WTC11 (cell line): ENCODE measurements at regions not wholly inside any gene's neighbourhood (a gene's known extent, or its start where the extent isn't known, plus 50 kb on each side); places are given as distances from the start of the nearest gene placed in this dataset.
A peak's percentile ranks its signal among the peaks of the same experiment; 100 is the strongest.

Experiments used
- ATAC-seq: fragments of 200-7000 bp; cut with Tn5 transposase; 2 replicates; pipeline ENCODE4 v1.10.0; 2021; ENCODE audit warnings: mild to moderate bottlenecking, moderate library complexity
- CTCF ChIA-PET: fragments of 300-600 bp; sonication (Branson Sonifier 250); formaldehyde crosslinking; loops from one replicate; lab custom pipeline; 2021; ENCODE audit warnings: antibody characterized with exemption; lab: Charles Lee
- POLR2A ChIA-PET: fragments of 350-600 bp; sonication (Branson Sonifier 250); formaldehyde crosslinking; loops from one replicate; lab custom pipeline; 2021; ENCODE audit warnings: antibody characterized with exemption; lab: Charles Lee
- DNase-seq: peaks from one replicate; pipeline ENCODE4 v3.0.0; 2021; ENCODE audit warnings: low spot score
- H3K27ac Mint-ChIP-seq: 2 replicates; pipeline ENCODE4 v1.8.0; 2021; ENCODE audit warnings: mixed read lengths
- H3K27me3 Mint-ChIP-seq: 2 replicates; pipeline ENCODE4 v1.8.0; 2021; ENCODE audit warnings: low read depth, mild to moderate bottlenecking, moderate library complexity, mixed read lengths
- H3K36me3 Mint-ChIP-seq: 2 replicates; pipeline ENCODE4 v1.8.0; 2021; ENCODE audit warnings: mixed read lengths
- H3K4me1 Mint-ChIP-seq: 2 replicates; pipeline ENCODE4 v1.8.0; 2022; ENCODE audit warnings: mixed read lengths
- H3K4me3 Mint-ChIP-seq: 2 replicates; pipeline ENCODE4 v1.8.0; 2021; ENCODE audit warnings: mild to moderate bottlenecking, moderate library complexity, mixed read lengths
- H3K9me3 Mint-ChIP-seq: 2 replicates; pipeline ENCODE4 v1.8.0; 2021; ENCODE audit warnings: mixed read lengths
- EMX1 ChIP-seq: fragments of 250-450 bp; sonication (Bioruptor Pico); IDR thresholded peaks from 2 replicates; pipeline ENCODE4 v1.8.0; 2021; ENCODE audit warnings: mild to moderate bottlenecking
- FOXP1 ChIP-seq: sonication (generic); formaldehyde crosslinking; IDR thresholded peaks from 2 replicates; pipeline ENCODE4 v1.8.0; 2022; ENCODE audit warnings: missing genetic modification reagents, mild to moderate bottlenecking, moderate library complexity, borderline replicate concordance
- GRHL2 ChIP-seq: fragments of 250-450 bp; sonication (Bioruptor Pico); IDR thresholded peaks from 2 replicates; pipeline ENCODE4 v1.8.0; 2022; ENCODE audit warnings: mild to moderate bottlenecking, moderate library complexity; ENCODE audit not compliant: insufficient replicate concordance, severe bottlenecking
- GTF2I ChIP-seq: fragments of 250-450 bp; sonication (Bioruptor Pico); conservative IDR thresholded peaks from 2 replicates; pipeline ENCODE4 v1.4.0; 2021; ENCODE audit warnings: mild to moderate bottlenecking
- HMGA2 ChIP-seq: fragments of 250-450 bp; sonication (Bioruptor Pico); IDR thresholded peaks from 2 replicates; pipeline ENCODE4 v1.4.0; 2021; ENCODE audit warnings: mild to moderate bottlenecking, moderate library complexity
- JUN ChIP-seq: sonication (generic); formaldehyde crosslinking; IDR thresholded peaks from 2 replicates; pipeline ENCODE4 v1.8.0; 2023; ENCODE audit warnings: mild to moderate bottlenecking, missing genetic modification reagents
- KAT7 ChIP-seq: sonication (generic); formaldehyde crosslinking; IDR thresholded peaks from 2 replicates; pipeline ENCODE4 v1.8.1; 2023; ENCODE audit warnings: missing genetic modification reagents, mild to moderate bottlenecking, borderline replicate concordance
- MAX ChIP-seq: sonication (generic); formaldehyde crosslinking; IDR thresholded peaks from 2 replicates; pipeline ENCODE4 v1.8.0; 2022; ENCODE audit warnings: mild to moderate bottlenecking, missing genetic modification reagents
- OVOL2 ChIP-seq: fragments of 250-450 bp; sonication (Bioruptor Pico); IDR thresholded peaks from 2 replicates; pipeline ENCODE4 v1.9.0; 2021; ENCODE audit warnings: mild to moderate bottlenecking, borderline replicate concordance
- SMAD4 ChIP-seq: sonication (generic); formaldehyde crosslinking; IDR thresholded peaks from 2 replicates; pipeline ENCODE4 v1.8.0; 2022; ENCODE audit warnings: mild to moderate bottlenecking, missing genetic modification reagents
- SP1 ChIP-seq: sonication (generic); formaldehyde crosslinking; conservative IDR thresholded peaks from 2 replicates; pipeline ENCODE4 v1.8.1; 2022; ENCODE audit warnings: missing genetic modification reagents
- TEAD4 ChIP-seq: sonication (generic); formaldehyde crosslinking; IDR thresholded peaks from 2 replicates; pipeline ENCODE4 v1.8.0; 2022; ENCODE audit warnings: mild to moderate bottlenecking, missing genetic modification reagents
- TP53 ChIP-seq: sonication (generic); formaldehyde crosslinking; IDR thresholded peaks from 2 replicates; pipeline ENCODE4 v1.8.1; 2023; ENCODE audit warnings: mild to moderate bottlenecking, missing genetic modification reagents
- USF1 ChIP-seq: sonication (generic); formaldehyde crosslinking; IDR thresholded peaks from 2 replicates; pipeline ENCODE4 v1.8.0; 2022; ENCODE audit warnings: mild to moderate bottlenecking, missing genetic modification reagents
- ZNF121 ChIP-seq: sonication (generic); formaldehyde crosslinking; IDR thresholded peaks from 2 replicates; pipeline ENCODE4 v1.8.0; 2023; ENCODE audit warnings: missing genetic modification reagents
- TF ChIP-seq, protein P1 (sequence below): sonication (generic); formaldehyde crosslinking; conservative IDR thresholded peaks from 2 replicates; pipeline ENCODE4 v1.8.1; 2023; ENCODE audit warnings: mild to moderate bottlenecking, low read depth, missing genetic modification reagents, moderate library complexity
- TF ChIP-seq, protein P2 (sequence below): sonication (generic); formaldehyde crosslinking; IDR thresholded peaks from 2 replicates; pipeline ENCODE4 v1.8.1; 2023; ENCODE audit warnings: mild to moderate bottlenecking, moderate library complexity, missing genetic modification reagents
- TF ChIP-seq, protein P3 (sequence below): sonication (generic); formaldehyde crosslinking; IDR thresholded peaks from 2 replicates; pipeline ENCODE4 v1.8.1; 2023; ENCODE audit warnings: mild to moderate bottlenecking, missing genetic modification reagents, moderate library complexity
- TF ChIP-seq, protein P4 (sequence below): sonication (generic); formaldehyde crosslinking; IDR thresholded peaks from 2 replicates; pipeline ENCODE4 v1.8.1; 2022; ENCODE audit warnings: low read depth, mild to moderate bottlenecking, moderate library complexity, missing genetic modification reagents, borderline replicate concordance
- TF ChIP-seq, protein P5 (sequence below): fragments of 250-450 bp; sonication (Bioruptor Pico); IDR thresholded peaks from 2 replicates; pipeline ENCODE4 v2.1.2; 2022; ENCODE audit warnings: mild to moderate bottlenecking, moderate library complexity

DNA sequence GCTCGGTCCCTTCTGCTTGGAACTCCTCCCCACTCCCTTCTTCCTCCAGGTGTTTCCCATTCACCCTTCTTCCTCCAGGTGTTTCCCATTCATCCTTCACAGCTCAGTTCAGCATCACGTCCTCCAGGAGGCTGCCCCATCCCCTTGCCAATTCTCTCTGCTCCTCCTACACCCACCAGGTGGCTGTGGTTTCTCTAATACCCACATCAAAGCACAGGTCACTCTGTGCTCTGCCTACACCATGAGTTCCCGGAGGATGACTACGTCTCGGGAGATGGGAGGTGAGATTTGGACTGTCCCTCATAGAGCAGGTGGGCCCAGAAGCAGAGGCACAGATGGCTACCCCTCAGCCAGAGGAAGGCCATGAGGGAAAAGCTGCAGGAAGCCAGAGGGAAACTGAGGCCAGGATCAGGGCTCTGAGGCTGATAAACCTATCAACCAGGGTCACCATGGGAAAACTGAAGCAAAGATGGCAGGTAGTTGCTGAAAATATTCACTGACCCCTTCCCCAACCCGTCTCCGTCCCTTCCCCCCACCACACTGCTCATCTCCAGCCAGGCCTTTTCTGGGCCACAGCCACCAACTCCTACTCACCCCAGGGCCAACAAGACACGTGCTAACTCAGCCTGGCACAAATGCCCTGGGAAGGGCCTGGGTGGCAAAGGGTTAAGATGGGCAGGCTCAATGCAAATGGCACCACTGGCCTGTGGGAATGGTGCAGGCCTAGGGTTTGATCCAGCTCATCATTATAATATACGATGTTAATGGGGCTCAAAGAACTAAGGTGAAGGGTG is 56.6 kb upstream of the CPXM2 start (continued):
- TF ChIP-seq, protein P1, sequence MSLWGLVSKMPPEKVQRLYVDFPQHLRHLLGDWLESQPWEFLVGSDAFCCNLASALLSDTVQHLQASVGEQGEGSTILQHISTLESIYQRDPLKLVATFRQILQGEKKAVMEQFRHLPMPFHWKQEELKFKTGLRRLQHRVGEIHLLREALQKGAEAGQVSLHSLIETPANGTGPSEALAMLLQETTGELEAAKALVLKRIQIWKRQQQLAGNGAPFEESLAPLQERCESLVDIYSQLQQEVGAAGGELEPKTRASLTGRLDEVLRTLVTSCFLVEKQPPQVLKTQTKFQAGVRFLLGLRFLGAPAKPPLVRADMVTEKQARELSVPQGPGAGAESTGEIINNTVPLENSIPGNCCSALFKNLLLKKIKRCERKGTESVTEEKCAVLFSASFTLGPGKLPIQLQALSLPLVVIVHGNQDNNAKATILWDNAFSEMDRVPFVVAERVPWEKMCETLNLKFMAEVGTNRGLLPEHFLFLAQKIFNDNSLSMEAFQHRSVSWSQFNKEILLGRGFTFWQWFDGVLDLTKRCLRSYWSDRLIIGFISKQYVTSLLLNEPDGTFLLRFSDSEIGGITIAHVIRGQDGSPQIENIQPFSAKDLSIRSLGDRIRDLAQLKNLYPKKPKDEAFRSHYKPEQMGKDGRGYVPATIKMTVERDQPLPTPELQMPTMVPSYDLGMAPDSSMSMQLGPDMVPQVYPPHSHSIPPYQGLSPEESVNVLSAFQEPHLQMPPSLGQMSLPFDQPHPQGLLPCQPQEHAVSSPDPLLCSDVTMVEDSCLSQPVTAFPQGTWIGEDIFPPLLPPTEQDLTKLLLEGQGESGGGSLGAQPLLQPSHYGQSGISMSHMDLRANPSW (CRISPR knock-in tag): no peak
- TF ChIP-seq, protein P2, sequence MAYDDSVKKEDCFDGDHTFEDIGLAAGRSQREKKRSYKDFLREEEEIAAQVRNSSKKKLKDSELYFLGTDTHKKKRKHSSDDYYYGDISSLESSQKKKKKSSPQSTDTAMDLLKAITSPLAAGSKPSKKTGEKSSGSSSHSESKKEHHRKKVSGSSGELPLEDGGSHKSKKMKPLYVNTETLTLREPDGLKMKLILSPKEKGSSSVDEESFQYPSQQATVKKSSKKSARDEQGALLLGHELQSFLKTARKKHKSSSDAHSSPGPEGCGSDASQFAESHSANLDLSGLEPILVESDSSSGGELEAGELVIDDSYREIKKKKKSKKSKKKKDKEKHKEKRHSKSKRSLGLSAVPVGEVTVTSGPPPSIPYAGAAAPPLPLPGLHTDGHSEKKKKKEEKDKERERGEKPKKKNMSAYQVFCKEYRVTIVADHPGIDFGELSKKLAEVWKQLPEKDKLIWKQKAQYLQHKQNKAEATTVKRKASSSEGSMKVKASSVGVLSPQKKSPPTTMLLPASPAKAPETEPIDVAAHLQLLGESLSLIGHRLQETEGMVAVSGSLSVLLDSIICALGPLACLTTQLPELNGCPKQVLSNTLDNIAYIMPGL: no peak
- TF ChIP-seq GRHL2 (CRISPR knock-in tag) (no peak), JUN (CRISPR knock-in tag) (no peak), OVOL2 (no peak), KAT7 (CRISPR knock-in tag) (no peak)
- TF ChIP-seq, all 79 proteins: peak for 0

GRCh38 chr10:123945325-123945920 is 53.8 kb upstream of the CPXM2 start:
- TF ChIP-seq USF1: peak; percentile 94
- TF ChIP-seq TEAD4 (CRISPR knock-in tag): no peak
- TF ChIP-seq, protein P3, sequence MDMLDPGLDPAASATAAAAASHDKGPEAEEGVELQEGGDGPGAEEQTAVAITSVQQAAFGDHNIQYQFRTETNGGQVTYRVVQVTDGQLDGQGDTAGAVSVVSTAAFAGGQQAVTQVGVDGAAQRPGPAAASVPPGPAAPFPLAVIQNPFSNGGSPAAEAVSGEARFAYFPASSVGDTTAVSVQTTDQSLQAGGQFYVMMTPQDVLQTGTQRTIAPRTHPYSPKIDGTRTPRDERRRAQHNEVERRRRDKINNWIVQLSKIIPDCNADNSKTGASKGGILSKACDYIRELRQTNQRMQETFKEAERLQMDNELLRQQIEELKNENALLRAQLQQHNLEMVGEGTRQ (CRISPR knock-in tag): peak; percentile 94
- no peak for TF ChIP-seq TP53
- TF ChIP-seq MAX (CRISPR knock-in tag): no peak
- TF ChIP-seq SP1 (CRISPR knock-in tag): no peak
- ATAC-seq (peak; percentile 75), DNase-seq (no peak)
- H3K36me3 Mint-ChIP-seq: no peaks in the 10 kb centered on the region
- peaks cover 23% of the 10 kb centered on the region for H3K4me1 Mint-ChIP-seq
- ChIA-PET POLR2A (no interaction called here), CTCF (interaction anchor here (0.6 kb wide), 1 partner anchor 22 kb away, joined by 3 read pairs; no protein-coding TSS in a partner anchor)
- H3K9me3 Mint-ChIP-seq: peaks cover 5% of the 10 kb centered on the region
- H3K27me3 Mint-ChIP-seq: no peaks in the 10 kb centered on the region
- peak overlapping the region; percentile 54 for H3K27ac Mint-ChIP-seq
- H3K4me3 Mint-ChIP-seq: no peak overlapping the region

GRCh38 chr10:123944661-123945060 is 53.1 kb upstream of the CPXM2 start:
- ChIA-PET POLR2A (no interaction called here), CTCF (no interaction called here)
- Mint-ChIP-seq H3K4me1 (peaks cover 23% of the 10 kb centered on the region), H3K27ac (no peak overlapping the region), H3K27me3 (no peaks in the 10 kb centered on the region), H3K9me3 (peaks cover 5% of the 10 kb centered on the region), H3K4me3 (no peak overlapping the region), H3K36me3 (no peaks in the 10 kb centered on the region)
- DNase-seq: no peak
- ATAC-seq: no peak
- no peak for TF ChIP-seq EMX1 (CRISPR knock-in tag)
- TF ChIP-seq FOXP1: no peak
- no peak for TF ChIP-seq SMAD4 (CRISPR knock-in tag)
- TF ChIP-seq, protein P4, sequence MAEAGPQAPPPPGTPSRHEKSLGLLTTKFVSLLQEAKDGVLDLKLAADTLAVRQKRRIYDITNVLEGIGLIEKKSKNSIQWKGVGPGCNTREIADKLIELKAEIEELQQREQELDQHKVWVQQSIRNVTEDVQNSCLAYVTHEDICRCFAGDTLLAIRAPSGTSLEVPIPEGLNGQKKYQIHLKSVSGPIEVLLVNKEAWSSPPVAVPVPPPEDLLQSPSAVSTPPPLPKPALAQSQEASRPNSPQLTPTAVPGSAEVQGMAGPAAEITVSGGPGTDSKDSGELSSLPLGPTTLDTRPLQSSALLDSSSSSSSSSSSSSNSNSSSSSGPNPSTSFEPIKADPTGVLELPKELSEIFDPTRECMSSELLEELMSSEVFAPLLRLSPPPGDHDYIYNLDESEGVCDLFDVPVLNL (CRISPR knock-in tag): no peak
- no peak for TF ChIP-seq HMGA2
- TF ChIP-seq, protein P5, sequence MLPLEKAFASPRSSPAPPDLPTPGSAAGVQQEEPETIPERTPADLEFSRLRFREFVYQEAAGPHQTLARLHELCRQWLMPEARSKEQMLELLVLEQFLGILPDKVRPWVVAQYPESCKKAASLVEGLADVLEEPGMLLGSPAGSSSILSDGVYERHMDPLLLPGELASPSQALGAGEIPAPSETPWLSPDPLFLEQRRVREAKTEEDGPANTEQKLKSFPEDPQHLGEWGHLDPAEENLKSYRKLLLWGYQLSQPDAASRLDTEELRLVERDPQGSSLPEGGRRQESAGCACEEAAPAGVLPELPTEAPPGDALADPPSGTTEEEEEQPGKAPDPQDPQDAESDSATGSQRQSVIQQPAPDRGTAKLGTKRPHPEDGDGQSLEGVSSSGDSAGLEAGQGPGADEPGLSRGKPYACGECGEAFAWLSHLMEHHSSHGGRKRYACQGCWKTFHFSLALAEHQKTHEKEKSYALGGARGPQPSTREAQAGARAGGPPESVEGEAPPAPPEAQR (CRISPR knock-in tag): no peak
- no peak for TF ChIP-seq ZNF121 (CRISPR knock-in tag)
- no peak for TF ChIP-seq GTF2I
